ENCODE measurements at regions not wholly inside any gene's neighbourhood (a gene's known extent, or its start where the extent isn't known, plus 50 kb on each side); places are given as distances from the start of the nearest gene placed in this dataset.

DNA sequence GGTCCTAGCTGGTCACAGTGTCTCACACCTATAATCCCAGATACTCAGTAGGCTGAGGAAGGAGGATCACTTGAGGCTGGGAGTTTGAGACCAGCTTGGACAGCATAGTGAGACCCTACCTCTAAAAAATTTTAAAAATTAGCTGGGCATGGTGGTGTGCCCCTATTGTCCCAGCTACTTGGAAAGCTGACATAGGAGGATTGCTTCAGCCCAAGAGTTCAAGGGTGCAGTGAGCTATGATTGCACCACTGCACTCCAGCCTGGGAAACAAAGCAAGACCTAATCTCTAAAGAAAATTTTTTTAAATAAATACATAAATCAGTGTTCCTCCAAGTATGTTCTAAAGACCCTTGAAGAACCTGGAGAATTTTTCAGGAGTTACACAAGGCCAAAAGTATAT lies 50.6 kb upstream of the GNAO1 start:
- DNase-seq: no peak

GRCh38 chr16:56137269-56137668 lies 54.0 kb upstream of the GNAO1 start:
- no peak for DNase-seq

GRCh38 chr16:56136256-56136655 lies 55.0 kb upstream of the GNAO1 start:
- DNase-seq: no peak

GRCh38 chr16:56134790-56135189 lies 56.5 kb upstream of the GNAO1 start:
- DNase-seq: no peak

- DNase-seq: no peak
These were observed 65.4 kb upstream of the GNAO1 start for GRCh38 chr16:56125922-56126321.

DNA sequence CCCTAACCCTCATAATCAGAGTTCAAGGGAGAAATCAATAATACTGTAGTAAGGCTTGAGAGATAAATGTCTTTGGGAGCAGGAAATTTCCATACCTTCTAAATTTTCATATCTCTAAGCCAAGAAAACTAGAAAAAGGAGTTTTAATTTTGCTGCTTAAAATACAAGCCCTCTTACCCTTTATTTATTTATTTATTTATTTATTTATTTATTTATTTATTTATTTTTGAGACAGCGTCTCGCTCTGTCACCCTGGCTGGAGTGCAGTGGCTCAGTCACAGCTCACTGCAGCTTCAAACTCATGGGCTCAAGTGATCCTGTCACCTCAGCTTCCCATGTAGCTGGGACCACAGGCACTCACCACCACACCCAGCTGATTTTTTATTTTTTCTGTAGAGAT lies 69.0 kb upstream of the GNAO1 start:
- no peak for DNase-seq

DNA sequence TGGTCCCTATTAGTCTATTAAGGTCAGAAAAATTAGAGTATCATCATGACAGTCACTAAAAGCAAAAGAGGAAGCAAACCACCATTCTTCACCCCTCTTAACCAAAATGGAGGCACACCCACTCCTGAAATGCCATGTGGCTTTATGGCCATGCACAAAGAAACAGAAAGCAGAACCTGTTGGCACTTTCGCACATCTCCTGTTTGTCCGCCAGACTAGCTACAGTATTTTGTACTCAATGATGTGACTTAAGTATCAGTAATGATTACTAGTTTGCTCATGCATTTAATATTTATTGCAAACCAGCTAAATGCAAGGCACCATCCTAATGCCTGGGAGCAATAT lies 70.2 kb upstream of the GNAO1 start:
- no peak for DNase-seq

DNA sequence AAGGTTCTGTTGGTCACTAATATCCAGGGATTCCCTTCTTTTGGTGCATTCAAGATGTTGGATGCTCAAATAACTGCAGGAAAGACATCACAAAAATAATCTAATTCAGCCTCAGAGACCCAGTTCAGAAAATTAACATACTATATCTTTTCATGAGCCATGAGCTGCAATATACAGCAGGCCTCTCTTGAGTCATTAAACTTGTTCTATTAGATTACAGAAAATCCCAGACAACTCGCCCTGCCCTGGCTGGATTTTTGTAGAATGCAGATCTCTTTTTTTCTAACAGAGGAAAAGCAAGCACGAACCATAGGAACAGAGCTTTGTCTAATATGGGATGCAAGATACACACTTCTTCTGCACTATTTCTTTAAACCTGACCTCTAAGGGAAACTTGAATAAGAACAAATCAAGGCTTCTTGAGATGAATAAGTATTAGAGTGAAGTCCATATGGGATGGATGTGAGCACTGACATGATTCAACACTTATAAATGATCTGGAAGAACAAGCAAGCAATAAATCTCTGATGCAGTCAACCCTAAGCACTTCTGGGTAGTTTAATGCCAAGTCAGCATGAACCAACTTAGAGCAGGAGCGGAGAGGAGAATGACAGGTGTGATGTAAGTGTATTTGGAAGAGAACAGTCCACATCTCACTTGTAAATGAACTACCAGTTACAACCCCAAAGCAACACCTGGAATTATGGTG lies 70.7 kb upstream of the GNAO1 start:
- DNase-seq: no peak

DNA sequence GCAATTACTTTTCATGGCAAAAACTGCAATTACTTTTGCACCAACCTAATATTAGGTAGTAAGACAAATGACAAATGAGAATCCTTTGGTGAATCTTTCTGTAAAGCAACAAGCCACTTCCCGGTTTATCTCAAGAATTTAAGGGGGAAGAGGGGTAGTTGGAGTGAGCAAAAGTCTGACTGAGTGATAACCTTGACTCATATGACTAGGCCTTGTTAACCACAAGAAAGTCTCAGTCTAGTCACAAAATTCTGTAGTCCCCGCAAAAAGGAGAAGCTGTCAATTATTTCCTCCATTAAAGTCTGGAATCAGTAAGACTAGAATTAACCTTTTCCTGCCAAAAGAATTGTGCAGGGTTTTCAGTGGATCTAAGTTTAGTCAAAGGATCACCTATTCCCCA lies 72.2 kb upstream of the GNAO1 start:
- DNase-seq: no peak

DNA sequence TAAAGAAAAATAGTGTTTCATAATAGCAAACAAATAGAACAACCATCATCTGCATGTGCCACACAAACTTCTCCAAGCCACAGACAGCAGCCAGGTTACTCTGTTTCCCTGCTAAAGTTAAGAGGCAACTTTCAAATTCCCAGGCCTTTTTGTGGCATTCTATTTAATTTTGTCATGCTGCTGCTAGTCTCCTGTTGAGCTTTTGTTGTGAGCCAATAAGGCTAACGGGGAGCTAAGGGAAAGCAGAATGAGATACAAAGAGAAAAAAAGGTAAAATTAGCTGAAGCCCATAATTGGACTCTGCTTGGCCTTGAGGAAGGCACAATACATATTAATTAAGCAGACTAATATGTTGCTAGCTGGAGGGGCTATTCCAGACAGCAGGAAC lies 74.7 kb upstream of the GNAO1 start:
- no peak for DNase-seq

- no peak for DNase-seq
These were observed 75.3 kb upstream of the GNAO1 start for GRCh38 chr16:56115817-56116576.

GRCh38 chr16:56113223-56113622 lies 78.1 kb upstream of the GNAO1 start:
- DNase-seq: no peak

DNA sequence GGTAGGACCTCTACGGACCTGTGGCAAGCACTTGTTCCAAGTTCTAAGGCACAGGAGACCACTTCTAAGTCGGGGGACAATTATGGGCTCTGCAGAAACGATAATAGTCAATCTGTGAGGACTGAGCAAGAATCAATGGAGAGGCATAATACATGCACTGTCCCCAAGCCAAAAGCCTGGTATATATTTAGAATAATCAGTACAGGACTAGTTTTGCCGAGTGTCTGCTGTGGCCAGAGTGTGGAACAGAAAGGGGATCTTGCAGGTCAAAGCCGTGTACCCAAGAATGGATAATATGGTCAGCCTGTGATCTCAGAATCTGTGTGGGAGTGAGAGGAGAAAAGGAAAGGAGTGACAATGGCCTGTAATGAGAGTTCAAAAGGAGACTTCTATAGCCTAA lies 80.2 kb upstream of the GNAO1 start:
- DNase-seq: no peak

DNA sequence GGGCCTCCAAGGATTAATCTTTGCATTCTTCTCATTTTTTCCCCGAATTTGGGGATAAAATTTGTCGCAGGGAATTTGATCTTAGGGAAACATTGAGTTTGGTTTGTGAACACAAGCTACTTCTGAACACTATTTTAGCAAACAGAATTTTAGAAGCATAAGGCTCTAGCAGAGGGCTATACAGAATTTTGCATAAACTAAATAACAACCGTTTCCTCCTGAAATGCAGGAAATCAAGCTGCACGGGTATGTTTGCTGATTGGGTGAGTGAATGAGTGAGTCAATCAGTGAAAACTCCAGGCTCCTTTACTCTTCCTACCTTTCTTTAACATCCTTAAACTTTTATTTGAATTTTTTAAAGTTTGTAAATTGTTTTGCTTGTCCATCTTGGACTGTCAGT lies 81.3 kb upstream of the GNAO1 start:
- no peak for DNase-seq

DNA sequence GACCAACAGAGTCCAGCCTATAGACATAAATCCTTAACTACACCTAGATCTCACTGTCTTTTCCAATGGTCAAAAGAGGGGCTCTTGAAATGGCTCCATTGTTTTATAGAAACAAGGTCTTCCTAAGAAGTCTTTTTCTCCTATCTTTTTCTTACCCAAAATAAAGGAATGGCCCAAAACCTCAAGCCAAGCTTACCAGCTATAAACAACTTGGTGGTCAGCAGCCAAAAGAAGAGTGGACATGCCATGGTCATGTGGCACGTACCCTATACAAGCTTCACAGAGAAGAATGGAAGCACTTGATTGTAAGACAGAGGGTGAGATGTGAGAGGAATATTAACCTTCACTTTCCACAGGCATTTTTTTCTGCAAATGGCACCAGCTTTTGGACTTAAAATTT lies 82.1 kb upstream of the GNAO1 start:
- DNase-seq: no peak

GRCh38 chr16:56108724-56109123 lies 82.6 kb upstream of the GNAO1 start:
- no peak for DNase-seq

GRCh38 chr16:56108056-56108471 lies 83.2 kb upstream of the GNAO1 start:
- no peak for DNase-seq

DNA sequence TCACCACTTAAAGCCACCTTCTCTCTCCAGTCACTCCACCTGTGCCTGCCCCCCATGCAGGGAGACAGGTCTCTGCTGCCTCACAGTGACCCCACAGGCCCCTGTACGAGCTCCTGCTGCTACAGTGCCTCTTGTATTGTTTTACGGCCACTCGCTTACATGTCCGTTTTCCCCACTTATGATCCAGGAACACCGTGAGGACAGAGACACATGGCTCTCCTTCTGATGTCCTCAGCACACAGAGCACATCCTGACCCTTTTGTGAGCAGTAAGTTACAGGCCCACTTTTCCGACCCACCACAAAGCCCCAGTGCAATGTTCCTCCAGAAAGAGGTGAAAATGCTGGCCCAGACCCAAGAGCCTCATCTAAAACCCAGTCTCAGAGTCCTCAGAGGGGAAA lies 84.8 kb upstream of the GNAO1 start:
- no peak for DNase-seq

DNA sequence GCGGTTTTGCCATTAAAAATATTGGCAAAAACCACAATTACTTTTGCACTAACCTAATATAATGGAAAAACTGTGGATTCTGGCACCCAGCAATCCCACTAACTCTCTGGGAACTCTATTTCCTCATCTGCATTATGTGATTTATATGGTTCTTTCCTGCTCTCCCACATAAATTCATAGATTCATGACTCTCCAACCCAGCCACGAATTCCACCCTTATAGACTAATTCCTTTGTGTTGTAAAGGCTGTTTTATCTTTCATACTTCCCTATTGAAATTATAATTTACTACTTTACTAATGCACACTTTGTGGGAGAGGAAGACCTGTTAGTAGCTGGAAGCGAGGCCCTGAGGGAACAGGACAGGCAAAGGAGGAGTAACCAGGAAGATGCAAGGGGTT lies 88.4 kb upstream of the GNAO1 start:
- DNase-seq: no peak

GRCh38 chr16:56102183-56102686 lies 89.1 kb upstream of the GNAO1 start:
- no peak for DNase-seq

- DNase-seq: no peak
These were observed 89.8 kb upstream of the GNAO1 start for GRCh38 chr16:56101480-56101879.

- no peak for DNase-seq
These were observed 94.0 kb upstream of the GNAO1 start for GRCh38 chr16:56097306-56097705.

- no peak for DNase-seq
These were observed 97.1 kb upstream of the GNAO1 start for GRCh38 chr16:56094231-56094630.

GRCh38 chr16:56093055-56093454 lies 98.2 kb upstream of the GNAO1 start:
- no peak for DNase-seq

- DNase-seq: no peak
These were observed 101.2 kb upstream of the GNAO1 start for GRCh38 chr16:56090076-56090475.
